Natural killer cell (primary cell): ENCODE measurements at regions not wholly inside any gene's neighbourhood (a gene's known extent, or its start where the extent isn't known, plus 50 kb on each side); places are given as distances from the start of the nearest gene placed in this dataset.

Source experiments
- ATAC-seq, 3 donors: fragments of 150-1000 bp in 2 of 3; fragments of 200-7000 bp in 1 of 3; cut with Tn5 transposase; 1 replicate in 1 of 3; 2 replicates in 2 of 3; pipeline ENCODE4 v1.10.0; 2021; ENCODE audit warnings: mild to moderate bottlenecking in 2 of 3, moderate library complexity in 2 of 3
- DNase-seq, 2 donors: peaks; one replicate each; pipeline versions ENCODE4 v3.0.0 to v3.0.0-alpha.2; 2013 to 2021; ENCODE audit warnings: mixed read lengths in 1 of 2
- H3K27ac ChIP-seq: one replicate; pipeline ENCODE4 v1.5.1; 2013; ENCODE audit warnings: mild to moderate bottlenecking, low read length
- H3K27me3 ChIP-seq: one replicate; pipeline ENCODE4 v1.6.1; 2013; ENCODE audit warnings: low read length; ENCODE audit not compliant: control insufficient read depth, insufficient read depth
- H3K36me3 ChIP-seq: one replicate; pipeline ENCODE4 v1.6.1; 2013; ENCODE audit warnings: low read length; ENCODE audit not compliant: control insufficient read depth, insufficient read depth
- H3K4me1 ChIP-seq: one replicate; pipeline ENCODE4 v1.6.1; 2013; ENCODE audit warnings: low read length; ENCODE audit not compliant: control insufficient read depth, insufficient read depth
- H3K4me3 ChIP-seq: one replicate; pipeline ENCODE4 v1.5.1; 2013; ENCODE audit warnings: low read length
- H3K9me3 ChIP-seq: one replicate; pipeline ENCODE4 v1.6.1; 2013; ENCODE audit warnings: low read length; ENCODE audit not compliant: control insufficient read depth, insufficient read depth
- H3K27ac Mint-ChIP-seq, 2 donors: one replicate each; pipeline ENCODE4 v1.8.0; 2022; ENCODE audit warnings: mild to moderate bottlenecking in 2 of 2, mixed read lengths in 2 of 2, moderate library complexity in 1 of 2
- H3K27me3 Mint-ChIP-seq, 2 donors: one replicate each; pipeline ENCODE4 v1.8.0; 2022; ENCODE audit warnings: low read depth in 2 of 2, mixed read lengths in 2 of 2
- H3K36me3 Mint-ChIP-seq: one replicate; pipeline ENCODE4 v1.8.0; 2022; ENCODE audit warnings: mixed read lengths
- H3K4me1 Mint-ChIP-seq, 2 donors: one replicate each; pipeline ENCODE4 v1.8.0; 2022; ENCODE audit warnings: mixed read lengths in 2 of 2
- H3K4me3 Mint-ChIP-seq: one replicate; pipeline ENCODE4 v1.8.0; 2022; ENCODE audit warnings: mild to moderate bottlenecking, moderate library complexity, mixed read lengths
- H3K9me3 Mint-ChIP-seq, 2 donors: one replicate each; pipeline ENCODE4 v1.8.0; 2022; ENCODE audit warnings: mixed read lengths in 2 of 2
- WGBS: methylation state at CpG from one replicate; pipeline ENCODE4 v1.1.7; 2013; ENCODE audit warnings: missing lambda C conversion rate; ENCODE audit not compliant: insufficient coverage; 5-methylcytosine and 5-hydroxymethylcytosine counted together
- intact Hi-C: fragments of 100-400 bp; cut with micrococcal nuclease; formaldehyde crosslinking; loops from one replicate; pipeline ENCODE4 v1.14.2; 2022
- TF ChIP-seq, protein P1 (sequence below): fragments of 200-600 bp; IDR thresholded peaks from one replicate; pipeline ENCODE4 v1.8.0; 2022; ENCODE audit warnings: antibody characterized with exemption

GRCh38 chr21:16633831-16634459 is 878.9 kb upstream of the CXADR start:
- Histone ChIP-seq H3K27ac (no peak overlapping the region), H3K4me3 (no peak overlapping the region), H3K9me3 (peaks cover 3% of the 10 kb centered on the region), H3K4me1 (no peaks in the 10 kb centered on the region), H3K36me3 (no peaks in the 10 kb centered on the region), H3K27me3 (no peaks in the 10 kb centered on the region)
- H3K4me3 Mint-ChIP-seq: no peak overlapping the region
- no peak overlapping the region for H3K27ac Mint-ChIP-seq
- DNase-seq: no peak
- TF ChIP-seq, protein P1, sequence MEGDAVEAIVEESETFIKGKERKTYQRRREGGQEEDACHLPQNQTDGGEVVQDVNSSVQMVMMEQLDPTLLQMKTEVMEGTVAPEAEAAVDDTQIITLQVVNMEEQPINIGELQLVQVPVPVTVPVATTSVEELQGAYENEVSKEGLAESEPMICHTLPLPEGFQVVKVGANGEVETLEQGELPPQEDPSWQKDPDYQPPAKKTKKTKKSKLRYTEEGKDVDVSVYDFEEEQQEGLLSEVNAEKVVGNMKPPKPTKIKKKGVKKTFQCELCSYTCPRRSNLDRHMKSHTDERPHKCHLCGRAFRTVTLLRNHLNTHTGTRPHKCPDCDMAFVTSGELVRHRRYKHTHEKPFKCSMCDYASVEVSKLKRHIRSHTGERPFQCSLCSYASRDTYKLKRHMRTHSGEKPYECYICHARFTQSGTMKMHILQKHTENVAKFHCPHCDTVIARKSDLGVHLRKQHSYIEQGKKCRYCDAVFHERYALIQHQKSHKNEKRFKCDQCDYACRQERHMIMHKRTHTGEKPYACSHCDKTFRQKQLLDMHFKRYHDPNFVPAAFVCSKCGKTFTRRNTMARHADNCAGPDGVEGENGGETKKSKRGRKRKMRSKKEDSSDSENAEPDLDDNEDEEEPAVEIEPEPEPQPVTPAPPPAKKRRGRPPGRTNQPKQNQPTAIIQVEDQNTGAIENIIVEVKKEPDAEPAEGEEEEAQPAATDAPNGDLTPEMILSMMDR: no peak
- no peaks in the 10 kb centered on the region for H3K27me3 Mint-ChIP-seq
- H3K9me3 Mint-ChIP-seq: peaks cover 10% of the 10 kb centered on the region in 2 donors
- no peaks in the 10 kb centered on the region for H3K36me3 Mint-ChIP-seq
- no peaks in the 10 kb centered on the region for H3K4me1 Mint-ChIP-seq
- no peak for ATAC-seq
- 95% methylated on average over 3 of the region's 4 CpGs for WGBS
- intact Hi-C loops: no loop called here

GRCh38 chr21:16634515-16634914 is 878.3 kb upstream of the CXADR start:
- no peak overlapping the region for H3K27ac Mint-ChIP-seq
- no peak overlapping the region for H3K4me3 Mint-ChIP-seq
- intact Hi-C loops: no loop called here
- 86% methylated on average over 2 of the region's 4 CpGs for WGBS
- DNase-seq (no peak), ATAC-seq (no peak)
- Histone ChIP-seq H3K36me3 (no peaks in the 10 kb centered on the region), H3K27ac (no peak overlapping the region), H3K4me1 (no peaks in the 10 kb centered on the region), H3K4me3 (no peak overlapping the region), H3K9me3 (peaks cover 3% of the 10 kb centered on the region), H3K27me3 (no peaks in the 10 kb centered on the region)
- H3K36me3 Mint-ChIP-seq: no peaks in the 10 kb centered on the region
- H3K4me1 Mint-ChIP-seq: no peaks in the 10 kb centered on the region
- H3K27me3 Mint-ChIP-seq: no peaks in the 10 kb centered on the region
- TF ChIP-seq, protein P1: no peak
- H3K9me3 Mint-ChIP-seq: peaks cover 7 to 10% of the 10 kb centered on the region in 2 donors

DNA sequence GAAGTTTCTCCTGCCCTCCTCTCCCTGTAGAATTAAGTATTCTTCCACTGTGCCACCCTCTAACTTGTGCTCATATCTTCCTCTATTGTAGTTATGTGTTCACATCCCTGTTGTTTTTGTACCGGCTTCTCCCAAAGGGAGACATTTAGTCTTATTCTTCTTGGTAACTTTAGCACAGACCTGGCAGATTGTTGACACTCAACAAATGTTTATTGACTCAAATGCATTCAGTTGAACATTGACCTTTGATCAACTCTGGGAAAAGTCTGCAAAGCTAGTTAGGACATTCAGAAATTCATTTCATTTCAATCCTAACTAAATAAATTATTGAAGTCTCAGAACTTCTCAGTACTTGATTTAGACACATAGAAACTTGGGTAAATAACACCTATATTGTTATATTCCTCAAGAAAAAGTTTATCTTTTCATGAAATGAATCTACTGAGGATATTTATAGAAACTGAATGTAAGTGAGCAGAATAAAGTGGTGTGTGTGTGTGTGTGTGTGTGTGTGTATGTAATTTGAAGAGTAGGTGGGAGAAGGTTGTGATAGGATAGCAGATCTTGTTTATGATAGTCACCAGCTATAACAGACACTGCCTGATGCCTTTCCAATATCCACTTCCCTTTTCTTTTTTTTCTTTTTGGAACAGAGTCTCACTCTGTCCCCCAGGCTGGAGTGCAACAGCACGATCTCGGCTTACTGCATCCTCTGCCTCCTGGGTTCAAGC is 872.4 kb upstream of the CXADR start:
- no peaks in the 10 kb centered on the region for H3K36me3 Mint-ChIP-seq
- WGBS: 88% methylated on average over 3 of the region's 3 CpGs
- no peak overlapping the region for H3K4me3 ChIP-seq
- H3K4me3 Mint-ChIP-seq: no peak overlapping the region
- intact Hi-C loops: no loop called here
- ATAC-seq (no peak), DNase-seq (no peak)
- no peaks in the 10 kb centered on the region for H3K27me3 Mint-ChIP-seq
- H3K27me3 ChIP-seq: no peaks in the 10 kb centered on the region
- no peaks in the 10 kb centered on the region for H3K9me3 ChIP-seq
- H3K4me1 ChIP-seq: no peaks in the 10 kb centered on the region
- peaks cover 2 to 12% of the 10 kb centered on the region in 2 donors for H3K9me3 Mint-ChIP-seq
- H3K4me1 Mint-ChIP-seq: no peaks in the 10 kb centered on the region
- TF ChIP-seq, protein P1: no peak
- no peak overlapping the region for H3K27ac Mint-ChIP-seq
- no peak overlapping the region for H3K27ac ChIP-seq
- H3K36me3 ChIP-seq: no peaks in the 10 kb centered on the region
